Skeletal muscle satellite cell (primary cell): ENCODE measurements at regions not wholly inside any gene's neighbourhood (a gene's known extent, or its start where the extent isn't known, plus 50 kb on each side); places are given as distances from the start of the nearest gene placed in this dataset.
A peak's percentile ranks its signal among the peaks of the same experiment; 100 is the strongest.

Experiments used
- H3K27me3 ChIP-seq: 2 replicates; pipeline ENCODE4 v1.7.0; 2013; ENCODE audit warnings: low read length; ENCODE audit not compliant: control insufficient read depth, insufficient read depth
- H3K36me3 ChIP-seq: 2 replicates; pipeline ENCODE4 v1.7.0; 2013; ENCODE audit warnings: mild to moderate bottlenecking, control low read depth, low read length; ENCODE audit not compliant: insufficient read depth
- H3K4me1 ChIP-seq: 2 replicates; pipeline ENCODE4 v1.7.0; 2013; ENCODE audit warnings: low read length; ENCODE audit not compliant: control insufficient read depth, insufficient read depth
- H3K4me2 ChIP-seq: 2 replicates; pipeline ENCODE4 v1.7.0; 2013; ENCODE audit warnings: mild to moderate bottlenecking, low read length
- H3K4me3 ChIP-seq: 2 replicates; pipeline ENCODE4 v1.7.0; 2013; ENCODE audit warnings: low read length
- H3K9ac ChIP-seq: 2 replicates; pipeline ENCODE4 v1.7.0; 2013; ENCODE audit warnings: mild to moderate bottlenecking, low read depth, low read length, moderate library complexity
- H3K9me3 ChIP-seq: replicated peaks from 2 replicates; pipeline ENCODE4 v1.7.0; 2013; ENCODE audit warnings: mild to moderate bottlenecking, control low read depth, low read length

DNA sequence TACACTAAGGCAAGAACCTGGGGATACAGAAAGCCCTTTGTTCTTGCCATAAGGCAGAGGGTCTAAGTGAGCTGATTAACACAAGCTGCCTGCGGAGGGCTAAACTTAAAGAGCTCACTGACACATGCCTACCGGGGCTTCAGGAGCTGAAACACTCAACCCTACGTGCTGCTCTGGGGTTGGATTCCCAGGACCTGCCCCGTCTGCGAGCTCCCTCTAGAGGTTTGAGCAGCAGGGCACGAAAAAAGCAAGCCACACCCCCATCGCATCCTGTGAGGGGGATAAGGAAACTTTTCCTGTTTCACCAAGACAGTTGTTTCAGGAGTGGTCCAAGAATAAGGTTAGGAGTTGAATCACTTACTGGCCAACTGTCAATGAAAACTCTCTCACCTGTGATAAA, 562.1 kb downstream of the TMX3 start:
- Histone ChIP-seq H3K9ac (no peak overlapping the region), H3K4me3 (no peak overlapping the region), H3K4me1 (no peaks in the 10 kb centered on the region), H3K36me3 (no peaks in the 10 kb centered on the region), H3K27me3 (no peaks in the 10 kb centered on the region), H3K9me3 (no peaks in the 10 kb centered on the region), H3K4me2 (no peak overlapping the region)

DNA sequence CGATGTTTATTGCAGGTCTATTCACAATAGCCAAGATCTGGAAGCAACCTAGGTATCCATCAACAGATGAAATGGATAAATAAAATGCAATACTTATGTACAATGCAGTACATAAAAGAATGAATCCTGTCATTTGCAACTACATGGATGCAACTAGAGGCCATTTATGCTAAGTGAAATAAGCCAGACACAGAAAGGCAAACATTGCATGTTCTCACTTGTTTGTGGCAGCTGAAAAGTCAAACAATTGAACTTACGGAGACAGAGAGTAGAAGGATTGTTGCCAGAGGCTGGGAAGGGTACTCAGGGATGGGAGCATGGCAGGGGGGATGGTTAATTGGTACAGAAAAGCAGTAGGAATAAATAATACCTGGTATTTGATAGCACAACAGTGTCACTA, 563.9 kb downstream of the TMX3 start:
- Histone ChIP-seq H3K9me3 (no peaks in the 10 kb centered on the region), H3K4me3 (no peak overlapping the region), H3K4me1 (no peaks in the 10 kb centered on the region), H3K9ac (no peak overlapping the region), H3K36me3 (no peaks in the 10 kb centered on the region), H3K27me3 (no peaks in the 10 kb centered on the region), H3K4me2 (no peak overlapping the region)

DNA sequence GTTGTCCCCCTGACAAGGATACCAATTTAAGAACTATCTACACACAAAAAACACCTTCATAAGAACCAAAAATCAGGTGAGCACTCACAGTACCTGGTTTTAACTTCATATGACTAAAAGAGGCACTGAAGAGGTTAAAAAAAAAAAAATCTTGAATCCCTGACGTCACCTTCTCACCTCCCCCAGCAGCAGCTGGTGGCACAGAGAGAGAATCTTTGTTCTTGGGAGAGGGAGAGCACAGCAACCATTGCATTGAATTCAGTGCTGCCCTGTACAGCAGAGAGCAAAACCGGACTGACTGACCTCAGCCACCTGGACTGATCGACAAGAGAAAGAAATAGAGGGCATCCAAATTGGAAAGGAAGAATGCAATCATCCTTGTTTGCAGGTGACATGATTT, 566.0 kb downstream of the TMX3 start:
- no peaks in the 10 kb centered on the region for H3K27me3 ChIP-seq
- no peaks in the 10 kb centered on the region for H3K9me3 ChIP-seq
- no peak overlapping the region for H3K4me2 ChIP-seq
- H3K4me1 ChIP-seq: no peaks in the 10 kb centered on the region
- no peak overlapping the region for H3K9ac ChIP-seq
- no peak overlapping the region for H3K4me3 ChIP-seq
- no peaks in the 10 kb centered on the region for H3K36me3 ChIP-seq

DNA sequence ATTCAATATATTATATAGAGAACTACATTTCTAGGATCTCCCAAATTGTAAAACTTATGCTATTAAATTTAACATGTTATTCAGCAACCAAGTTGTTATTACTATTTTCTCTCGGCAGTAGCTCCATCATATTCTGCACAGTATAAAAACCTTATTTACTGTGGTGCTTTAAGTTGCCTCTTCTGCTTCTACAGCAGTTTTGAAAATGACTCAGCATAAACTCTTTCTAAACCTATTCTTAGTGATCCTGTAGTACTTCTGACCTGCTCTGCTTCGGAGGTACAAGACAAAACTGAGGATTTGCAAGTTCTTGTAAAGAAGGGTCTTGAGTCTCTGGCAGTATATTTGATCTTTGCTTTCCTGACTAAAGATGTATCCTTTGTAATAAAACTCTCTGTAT, 567.2 kb downstream of the TMX3 start:
- no peak overlapping the region for H3K4me2 ChIP-seq
- no peaks in the 10 kb centered on the region for H3K9me3 ChIP-seq
- H3K9ac ChIP-seq: no peak overlapping the region
- H3K36me3 ChIP-seq: no peaks in the 10 kb centered on the region
- no peak overlapping the region for H3K4me3 ChIP-seq
- no peaks in the 10 kb centered on the region for H3K4me1 ChIP-seq
- no peaks in the 10 kb centered on the region for H3K27me3 ChIP-seq

DNA sequence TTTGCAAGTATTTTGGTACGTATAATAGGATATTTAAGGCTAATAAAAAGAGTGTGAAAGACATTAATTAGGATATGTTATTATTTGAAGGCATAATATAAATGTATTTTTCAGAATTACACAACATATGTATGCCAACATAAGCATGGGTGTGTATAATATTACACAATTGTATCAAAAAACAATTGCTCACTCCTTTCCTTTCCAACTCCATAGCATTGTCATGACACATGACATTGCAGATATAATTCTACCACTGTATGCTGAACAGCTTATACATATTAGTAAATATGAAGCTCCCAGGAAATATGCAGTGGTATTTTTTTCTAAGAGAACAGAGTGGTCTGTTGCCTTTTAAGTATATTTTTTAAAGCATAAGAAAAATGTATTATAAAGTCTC, 593.1 kb downstream of the TMX3 start:
- Histone ChIP-seq H3K36me3 (no peaks in the 10 kb centered on the region), H3K4me3 (no peak overlapping the region), H3K4me1 (peaks cover 16% of the 10 kb centered on the region), H3K9ac (no peak overlapping the region), H3K9me3 (no peaks in the 10 kb centered on the region), H3K4me2 (peak overlapping the region; percentile 23), H3K27me3 (no peaks in the 10 kb centered on the region)

DNA sequence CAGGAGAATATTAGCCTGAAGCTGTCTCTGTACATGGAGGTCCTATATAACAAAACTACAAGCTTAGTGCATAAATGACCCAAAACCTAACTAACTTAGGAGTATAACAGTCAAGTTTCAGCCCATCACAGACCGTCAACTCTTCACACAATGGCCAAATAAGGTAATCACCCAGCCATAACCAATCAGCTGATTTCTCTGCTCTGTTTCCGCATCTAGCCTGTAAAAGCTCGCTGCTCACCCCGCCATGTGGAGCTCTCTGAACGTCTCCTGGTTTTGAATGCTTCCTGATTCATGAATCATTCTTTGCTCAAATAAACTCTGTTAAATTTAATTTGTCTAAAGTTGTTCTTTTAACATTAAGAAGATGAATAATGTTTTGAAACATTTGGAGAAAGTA, 593.6 kb downstream of the TMX3 start:
- no peaks in the 10 kb centered on the region for H3K27me3 ChIP-seq

DNA sequence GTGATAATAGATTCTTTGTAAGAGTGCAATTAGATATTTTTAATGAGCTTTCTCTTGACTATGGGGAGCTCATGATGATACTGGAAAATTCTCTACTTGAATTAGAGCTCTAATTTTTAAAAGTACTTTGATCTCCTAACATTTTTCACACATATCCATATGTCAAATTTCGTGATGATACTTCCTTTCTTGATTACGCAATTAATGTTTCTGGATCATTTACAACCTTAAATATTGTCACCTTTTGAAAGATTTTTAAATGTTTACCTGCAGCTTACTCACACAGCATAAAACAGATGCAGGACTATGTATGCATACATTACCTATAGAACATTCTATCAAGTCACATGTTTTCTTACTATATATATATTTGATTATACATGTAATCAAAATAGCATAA, 598.5 kb upstream of the DSEL start:
- Histone ChIP-seq H3K9ac (no peak overlapping the region), H3K9me3 (no peaks in the 10 kb centered on the region), H3K4me2 (no peak overlapping the region), H3K4me3 (no peak overlapping the region), H3K27me3 (no peaks in the 10 kb centered on the region), H3K36me3 (no peaks in the 10 kb centered on the region), H3K4me1 (no peaks in the 10 kb centered on the region)

More for the DNA sequence above, 593.6 kb downstream of the TMX3 start:
- Histone ChIP-seq H3K4me3 (no peak overlapping the region), H3K36me3 (no peaks in the 10 kb centered on the region), H3K4me2 (peak overlapping the region; percentile 23), H3K4me1 (peaks cover 16% of the 10 kb centered on the region), H3K9ac (no peak overlapping the region), H3K9me3 (no peaks in the 10 kb centered on the region)

DNA sequence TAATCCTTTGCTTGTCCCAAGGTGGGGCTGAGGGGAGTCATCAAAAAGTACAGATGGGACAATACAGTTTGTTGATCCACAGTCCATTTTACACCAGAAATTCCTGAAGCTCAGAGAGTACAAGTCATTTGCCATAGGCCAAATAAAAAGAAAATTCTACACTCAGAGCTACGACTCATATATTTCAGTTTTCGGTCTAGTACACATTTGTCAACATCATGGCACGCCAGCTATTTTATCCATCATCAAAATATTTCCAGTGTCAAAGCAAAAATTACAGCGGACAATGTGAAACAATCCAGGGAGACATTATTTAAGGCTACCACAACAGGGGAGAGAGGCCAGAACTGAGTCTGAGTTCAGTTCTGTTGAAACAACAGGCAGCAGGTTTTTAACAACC, 587.5 kb upstream of the DSEL start:
- Histone ChIP-seq H3K36me3 (no peaks in the 10 kb centered on the region), H3K9ac (no peak overlapping the region), H3K9me3 (no peaks in the 10 kb centered on the region), H3K27me3 (no peaks in the 10 kb centered on the region), H3K4me1 (no peaks in the 10 kb centered on the region), H3K4me3 (no peak overlapping the region), H3K4me2 (no peak overlapping the region)

DNA sequence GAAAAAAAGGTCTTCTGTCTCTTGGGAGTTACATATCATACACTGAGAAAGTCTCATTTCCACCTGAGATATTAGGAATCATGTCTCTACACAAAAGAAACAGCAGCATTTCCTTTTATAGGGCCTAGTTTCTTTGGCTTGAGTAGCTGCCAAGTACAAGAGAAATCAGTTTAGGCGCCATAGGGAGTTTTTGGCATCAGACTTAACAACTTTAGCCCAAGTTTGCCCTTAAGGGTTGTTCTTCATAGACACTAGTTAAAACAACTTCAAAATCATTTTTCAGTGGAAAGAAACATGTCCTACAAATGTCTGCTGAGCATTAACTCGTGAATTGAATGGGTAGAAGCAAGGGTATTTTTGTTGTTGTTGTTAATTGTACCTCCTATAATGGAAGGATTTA, 587.0 kb upstream of the DSEL start:
- Histone ChIP-seq H3K4me1 (no peaks in the 10 kb centered on the region), H3K9ac (no peak overlapping the region), H3K9me3 (no peaks in the 10 kb centered on the region), H3K4me2 (no peak overlapping the region), H3K27me3 (no peaks in the 10 kb centered on the region), H3K36me3 (no peaks in the 10 kb centered on the region), H3K4me3 (no peak overlapping the region)

DNA sequence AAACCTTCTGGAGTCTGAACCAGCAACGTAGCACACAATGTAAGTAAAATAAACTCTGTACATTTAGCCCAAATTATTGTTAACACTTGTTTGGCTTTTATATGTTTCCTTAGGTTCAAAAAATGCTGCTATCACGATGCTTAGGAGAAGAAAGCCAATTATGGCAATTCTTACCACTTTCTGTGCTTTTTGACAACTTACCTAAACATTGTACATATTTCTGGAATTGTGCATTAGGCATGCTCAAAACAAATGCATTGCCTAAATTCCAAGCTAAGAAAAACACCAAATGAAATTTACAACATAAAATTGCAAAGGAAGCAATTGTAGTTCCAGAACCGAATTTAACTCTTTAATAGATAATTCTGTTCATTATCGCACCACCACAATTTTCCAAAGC, 585.6 kb upstream of the DSEL start:
- Histone ChIP-seq H3K4me1 (no peaks in the 10 kb centered on the region), H3K4me2 (no peak overlapping the region), H3K9me3 (no peaks in the 10 kb centered on the region), H3K9ac (no peak overlapping the region), H3K27me3 (no peaks in the 10 kb centered on the region), H3K36me3 (no peaks in the 10 kb centered on the region), H3K4me3 (no peak overlapping the region)

DNA sequence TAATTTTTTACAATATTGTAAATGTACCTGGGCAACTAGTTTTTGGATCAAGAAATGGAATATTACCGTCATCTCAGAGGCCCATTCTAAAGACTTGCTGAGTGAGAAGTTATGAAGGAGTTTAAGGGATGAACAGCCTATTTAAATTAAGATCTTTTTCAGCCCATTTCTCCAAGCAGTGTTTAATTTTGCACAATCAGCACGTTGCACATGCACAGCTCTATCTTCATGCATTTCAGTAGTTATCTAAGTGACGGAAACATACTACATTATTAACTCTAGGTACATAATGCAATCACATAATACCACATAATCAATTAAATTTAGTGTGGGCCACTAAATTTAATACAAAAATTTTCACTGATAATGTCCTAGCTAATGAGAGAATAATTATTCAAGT, 582.1 kb upstream of the DSEL start:
- no peaks in the 10 kb centered on the region for H3K9me3 ChIP-seq
- H3K4me3 ChIP-seq: no peak overlapping the region
- H3K4me2 ChIP-seq: no peak overlapping the region
- no peak overlapping the region for H3K9ac ChIP-seq
- no peaks in the 10 kb centered on the region for H3K36me3 ChIP-seq
- H3K27me3 ChIP-seq: no peaks in the 10 kb centered on the region
- no peaks in the 10 kb centered on the region for H3K4me1 ChIP-seq

DNA sequence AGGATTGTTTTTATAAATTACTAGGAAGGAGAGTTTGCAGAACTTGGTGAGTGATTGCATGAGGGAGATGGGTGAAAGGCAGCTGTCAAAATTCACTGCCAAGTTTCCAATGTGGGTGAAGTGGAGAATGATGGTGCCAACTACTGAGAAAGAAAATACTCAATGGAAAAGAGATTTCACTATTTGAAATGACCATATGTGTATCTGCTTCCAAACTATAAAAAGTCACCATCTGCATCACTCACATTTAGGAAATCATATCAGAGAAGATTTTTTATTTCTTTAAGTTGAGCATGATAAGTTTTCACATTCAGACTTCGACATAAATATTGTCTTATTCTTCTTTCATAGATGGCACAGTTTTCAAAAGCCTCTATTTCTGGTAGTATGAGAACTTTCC, 570.0 kb upstream of the DSEL start:
- Histone ChIP-seq H3K4me2 (no peak overlapping the region), H3K27me3 (no peaks in the 10 kb centered on the region), H3K4me1 (peaks cover 10% of the 10 kb centered on the region), H3K9me3 (no peaks in the 10 kb centered on the region), H3K4me3 (no peak overlapping the region), H3K36me3 (no peaks in the 10 kb centered on the region), H3K9ac (no peak overlapping the region)

DNA sequence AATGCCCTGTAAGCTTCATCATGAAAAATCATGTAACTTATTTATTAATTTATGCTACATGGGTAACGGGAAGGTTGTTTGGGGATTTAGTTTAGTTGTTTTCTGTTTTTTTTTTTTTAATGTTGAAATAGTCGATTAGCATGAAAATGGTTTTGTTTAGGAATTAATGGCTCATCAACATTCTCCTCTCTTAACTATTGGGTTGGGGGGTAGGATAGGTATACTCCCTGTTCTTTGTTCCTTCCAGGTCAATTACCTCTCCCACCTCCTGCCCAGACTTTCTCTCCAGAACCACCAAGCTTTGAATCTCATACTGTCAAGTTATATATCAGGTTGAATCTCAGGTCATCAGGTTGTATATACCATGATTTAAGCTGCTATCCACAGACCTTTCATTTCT, 568.7 kb upstream of the DSEL start:
- Histone ChIP-seq H3K36me3 (no peaks in the 10 kb centered on the region), H3K4me1 (peaks cover 10% of the 10 kb centered on the region), H3K27me3 (no peaks in the 10 kb centered on the region), H3K9ac (no peak overlapping the region), H3K4me2 (no peak overlapping the region), H3K9me3 (no peaks in the 10 kb centered on the region), H3K4me3 (no peak overlapping the region)
